ENCODE measurements at regions not wholly inside any gene's neighbourhood (a gene's known extent, or its start where the extent isn't known, plus 50 kb on each side); places are given as distances from the start of the nearest gene placed in this dataset.

DNA sequence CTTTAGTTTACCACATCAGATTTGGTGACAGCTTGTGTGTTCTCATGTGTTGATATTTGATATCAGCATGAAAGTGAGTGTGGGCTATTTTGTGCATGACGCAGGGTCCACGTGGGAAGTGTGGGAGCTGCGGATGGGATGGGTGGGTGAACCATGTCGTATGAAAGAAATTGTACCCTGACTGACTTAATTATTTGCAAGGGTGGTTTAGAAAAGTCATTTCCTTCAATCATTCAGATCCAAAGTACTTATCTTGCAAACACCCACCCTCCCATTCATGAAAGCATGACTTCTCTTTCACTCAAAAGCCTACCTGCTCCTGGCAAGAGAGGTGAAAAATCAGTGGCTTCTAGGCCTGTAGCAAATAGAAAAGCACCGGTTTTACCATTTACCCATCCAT is 91.8 kb upstream of the BACH2 start:
- ATAC-seq: no peak
- TF ChIP-seq TCF4 (CRISPR knock-in tag; IDR thresholded peaks at IDR 0.05; ENCODE audit: borderline replicate concordance) (no peak), GLIS3 (CRISPR knock-in tag; IDR thresholded peaks at IDR 0.05) (no peak), ZFP3 (CRISPR knock-in tag; IDR thresholded peaks at IDR 0.05) (no peak), ZNF8 (CRISPR knock-in tag; IDR thresholded peaks at IDR 0.05) (no peak), ARNTL (CRISPR knock-in tag; IDR thresholded peaks at IDR 0.05; ENCODE audit: borderline replicate concordance, low read depth) (no peak), RARB (CRISPR knock-in tag; IDR thresholded peaks at IDR 0.05) (no peak), SNAI2 (CRISPR knock-in tag; IDR thresholded peaks at IDR 0.05) (no peak), ZC3H10 (CRISPR knock-in tag; IDR thresholded peaks at IDR 0.05) (no peak)

DNA sequence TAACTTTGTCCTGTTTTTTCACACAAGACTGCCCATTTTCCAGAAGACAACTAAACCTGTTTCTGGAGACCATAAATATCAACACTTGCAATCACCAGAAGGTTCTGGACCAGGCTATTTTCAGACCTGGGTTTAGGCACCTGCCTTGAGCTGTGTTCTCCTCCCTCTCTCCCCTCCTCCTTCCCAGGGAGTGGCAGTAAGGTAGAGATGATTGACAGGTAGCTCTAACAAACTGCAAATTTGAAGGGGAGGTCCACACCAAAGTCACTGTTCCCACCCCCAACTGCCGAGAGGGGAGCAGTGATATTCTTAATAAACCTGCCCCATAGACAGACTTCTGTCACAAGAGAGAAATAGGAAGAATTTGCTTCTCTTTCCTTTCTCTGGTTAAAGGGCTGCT is 91.2 kb upstream of the BACH2 start:
- no peak for ATAC-seq
- TF ChIP-seq ZFP3 (CRISPR knock-in tag; IDR thresholded peaks at IDR 0.05): no peak
- TF ChIP-seq ZNF565 (CRISPR knock-in tag; conservative IDR thresholded peaks at IDR 0.05; ENCODE audit: low read depth): no peak
- no peak for TF ChIP-seq GLIS3 (CRISPR knock-in tag; IDR thresholded peaks at IDR 0.05)

GRCh38 chr6:90387383-90387775 is 90.7 kb upstream of the BACH2 start:
- no peak for TF ChIP-seq ZNF565 (CRISPR knock-in tag; conservative IDR thresholded peaks at IDR 0.05; ENCODE audit: low read depth)
- no peak for TF ChIP-seq CREB5 (CRISPR knock-in tag; IDR thresholded peaks at IDR 0.05; ENCODE audit: low read depth)
- no peak for TF ChIP-seq RARB (CRISPR knock-in tag; IDR thresholded peaks at IDR 0.05)
- TF ChIP-seq GLIS3 (CRISPR knock-in tag; IDR thresholded peaks at IDR 0.05): no peak
- no peak for TF ChIP-seq PATZ1 (CRISPR knock-in tag; IDR thresholded peaks at IDR 0.05; ENCODE audit: borderline replicate concordance)
- no peak for TF ChIP-seq PPARA (CRISPR knock-in tag; IDR thresholded peaks at IDR 0.05; ENCODE audit: borderline replicate concordance)
- no peak for TF ChIP-seq SNAI2 (CRISPR knock-in tag; IDR thresholded peaks at IDR 0.05)
- TF ChIP-seq TCF4 (CRISPR knock-in tag; IDR thresholded peaks at IDR 0.05; ENCODE audit: borderline replicate concordance): no peak
- no peak for TF ChIP-seq ZNF8 (CRISPR knock-in tag; IDR thresholded peaks at IDR 0.05)
- no peak for TF ChIP-seq ZFP30 (CRISPR knock-in tag; IDR thresholded peaks at IDR 0.05)
- no peak for TF ChIP-seq TSHZ2 (CRISPR knock-in tag; IDR thresholded peaks at IDR 0.05)
- TF ChIP-seq BACH2 (CRISPR knock-in tag; IDR thresholded peaks at IDR 0.05; ENCODE audit: borderline replicate concordance): no peak
- no peak for TF ChIP-seq ESRRG (CRISPR knock-in tag; IDR thresholded peaks at IDR 0.05)
- no peak; the same call in 2 of the 3 replicates for ATAC-seq

- no peak for TF ChIP-seq POU6F1 (CRISPR knock-in tag; IDR thresholded peaks at IDR 0.05; ENCODE audit: borderline replicate concordance, low read depth)
- ATAC-seq: no peak
Observed at GRCh38 chr6:90386399-90387382, 90.0 kb upstream of the BACH2 start.

Measured in SK-N-SH treated with all-trans-retinoic acid at 6 μM for 48 hours (cell line).